SH-SY5Y (cell line): ENCODE measurements at regions not wholly inside any gene's neighbourhood (a gene's known extent, or its start where the extent isn't known, plus 50 kb on each side); places are given as distances from the start of the nearest gene placed in this dataset.

Source experiments
- GATA2 ChIP-seq: IDR thresholded peaks from 2 replicates; pipeline ENCODE4 v1.6.1; 2011; ENCODE audit warnings: mild to moderate bottlenecking, low read depth, low read length
- GATA3 ChIP-seq: IDR thresholded peaks from 2 replicates; pipeline ENCODE4 v1.6.1; 2011; ENCODE audit warnings: low read depth, mild to moderate bottlenecking, low read length, moderate library complexity

DNA sequence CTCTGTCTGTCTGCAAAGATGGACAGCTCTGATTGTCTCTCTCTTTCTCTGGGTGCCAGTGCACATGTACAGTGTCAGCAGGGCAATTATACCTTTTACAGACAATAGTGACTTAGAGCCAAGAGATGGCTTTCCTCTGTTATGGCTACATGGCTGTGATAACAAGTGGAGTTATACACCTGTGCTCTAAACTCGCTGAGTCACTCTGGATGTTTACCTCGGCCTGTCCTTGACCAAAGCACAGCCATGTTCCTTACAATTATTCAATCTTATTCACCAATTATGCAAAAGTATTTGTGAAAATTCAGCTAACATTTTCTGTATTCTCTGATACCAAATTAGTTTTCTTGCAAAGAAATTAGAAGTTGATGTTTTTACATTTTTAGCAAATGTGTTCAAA is 475.5 kb upstream of the CCDC196 start:
- TF ChIP-seq GATA2 (no peak), GATA3 (no peak)
